ENCODE measurements at regions not wholly inside any gene's neighbourhood (a gene's known extent, or its start where the extent isn't known, plus 50 kb on each side); places are given as distances from the start of the nearest gene placed in this dataset.

- TF ChIP-seq TAF1 (IDR thresholded peaks at IDR 0.05; ENCODE audit: borderline replicate concordance, insufficient read depth, low read length) (no peak), SIN3A (IDR thresholded peaks at IDR 0.05; ENCODE audit: borderline replicate concordance, insufficient read depth, low read length) (no peak), REST (IDR thresholded peaks at IDR 0.05; ENCODE audit: insufficient read depth in 1 of 2, low read depth in 2 of 2, low read length in 2 of 2) (no peak)
Observed at GRCh38 chr2:51695531-51695930, 663.6 kb upstream of the NRXN1 start.

Measured in PFSK-1 (cell line).